K562 (cell line): ENCODE measurements at regions not wholly inside any gene's neighbourhood (a gene's known extent, or its start where the extent isn't known, plus 50 kb on each side); places are given as distances from the start of the nearest gene placed in this dataset.

Experiments used
- ATAC-seq: fragments of 200-7000 bp; cut with Tn5 transposase; 3 replicates; pipeline ENCODE4 v1.9.1; 2020; ENCODE audit warnings: moderate library complexity
- BruUV-seq: library from RNA; stranded (reverse); fragments of 400-500 nt; replicated peaks from 2 replicates; lab custom pipeline; 2021; lab: Mats Ljungman, UMichigan
- CTCF ChIA-PET: fragments of 300-600 bp; formaldehyde crosslinking; extraction: SDS; loops from one replicate; lab custom pipeline; 2021; ENCODE audit warnings: low intra/inter-chr PET ratio; lab: Yijun Ruan, JAX
- POLR2A ChIA-PET: fragments of 300-600, 350-650 bp; sonication (Branson Sonifier 250); formaldehyde crosslinking; extraction: SDS; loops from one replicate; lab custom pipeline; 2021; ENCODE audit warnings: antibody characterized with exemption, inconsistent platforms; lab: Yijun Ruan, JAX
- DNase-seq, 4 experiments: peaks; one replicate each; pipeline versions ENCODE4 v3.0.0 to v3.0.0-alpha.2; 2011 to 2018; ENCODE audit warnings: low spot score in 3 of 4, mixed read lengths in 3 of 4; ENCODE audit errors: extremely low read depth in 1 of 4
- FAIRE-seq: peaks from 2 replicates; lab custom pipeline; 2011; peaks lifted over from hg19 to GRCh38; lab: Jason Lieb, UNC
- H2AFZ ChIP-seq: 2 replicates; pipeline ENCODE4 v1.6.0; 2011; ENCODE audit warnings: low read depth, low read length, control low read depth, inconsistent platforms
- H3K27ac ChIP-seq: fragments of 200-600 bp; 3 replicates; pipeline ENCODE4 v1.8.0; 2011; ENCODE audit warnings: low read depth, mild to moderate bottlenecking, control low read depth, inconsistent platforms, low read length, moderate library complexity, mixed read lengths; ENCODE audit errors: extremely low read depth
- H3K27me3 ChIP-seq, 2 experiments: fragments of 300-600 bp in 1 of 2; 2 replicates in 1 of 2; 3 replicates in 1 of 2; pipeline versions ENCODE4 v1.6.0 to v1.8.0; 2011; ENCODE audit warnings: inconsistent platforms in 2 of 2, low read length in 2 of 2, mild to moderate bottlenecking in 1 of 2, mixed read lengths in 1 of 2, moderate library complexity in 1 of 2; ENCODE audit not compliant: control insufficient read depth in 2 of 2, insufficient read depth in 2 of 2
- H3K36me3 ChIP-seq: fragments of 300-600 bp; 3 replicates; pipeline ENCODE4 v1.8.0; 2011; ENCODE audit warnings: mild to moderate bottlenecking, low read length, inconsistent platforms; ENCODE audit not compliant: control insufficient read depth, insufficient read depth
- H3K4me1 ChIP-seq, 2 experiments: fragments of 200-600 bp in 1 of 2; replicated peaks in 1 of 2; 2 replicates in 1 of 2; 3 replicates in 1 of 2; pipeline versions ENCODE4 v1.5.1 to v1.8.0; 2011; ENCODE audit warnings: inconsistent platforms in 2 of 2, low read length in 2 of 2, mild to moderate bottlenecking in 1 of 2, mixed read lengths in 1 of 2, moderate library complexity in 1 of 2; ENCODE audit not compliant: control insufficient read depth in 2 of 2, insufficient read depth in 2 of 2
- H3K4me2 ChIP-seq: 2 replicates; pipeline ENCODE4 v1.6.1; 2011; ENCODE audit warnings: low read length, control low read depth, inconsistent platforms, mixed read lengths; ENCODE audit not compliant: insufficient read depth
- H3K4me3 ChIP-seq: fragments of 200-600 bp; sonication (generic), shearing (Covaris generic); 2 replicates; pipeline ENCODE4 v1.5.1; 2016; ENCODE audit warnings: control low read depth, inconsistent platforms
- H3K79me2 ChIP-seq: fragments of 200-600 bp; 3 replicates; pipeline ENCODE4 v1.8.0; 2011; ENCODE audit warnings: low read length, inconsistent platforms; ENCODE audit not compliant: control insufficient read depth, insufficient read depth
- H3K9ac ChIP-seq, 2 experiments: 2 replicates each; pipeline versions ENCODE4 v1.6.0 to v1.6.1; 2011; ENCODE audit warnings: low read depth in 2 of 2, low read length in 2 of 2, control low read depth in 1 of 2, inconsistent platforms in 1 of 2, mild to moderate bottlenecking in 1 of 2, mixed read lengths in 1 of 2; ENCODE audit not compliant: insufficient read depth in 1 of 2
- H3K9me1 ChIP-seq: one replicate; pipeline ENCODE4 v1.6.0; 2011; ENCODE audit warnings: inconsistent platforms, mild to moderate bottlenecking, low read length, moderate library complexity; ENCODE audit not compliant: control insufficient read depth, insufficient read depth
- H3K9me3 ChIP-seq: replicated peaks from 2 replicates; pipeline ENCODE4 v1.5.1; 2011; ENCODE audit warnings: low read depth, low read length, inconsistent platforms; ENCODE audit not compliant: control insufficient read depth, insufficient read depth
- H4K20me1 ChIP-seq: replicated peaks from 2 replicates; pipeline ENCODE4 v1.6.1; 2011; ENCODE audit warnings: low read length, inconsistent platforms, mixed read lengths; ENCODE audit not compliant: control insufficient read depth, insufficient read depth
- ARID1B ChIP-seq: fragments of 450-650 bp; IDR thresholded peaks from 2 replicates; pipeline ENCODE4 v1.6.1; 2016; ENCODE audit warnings: antibody characterized with exemption, mild to moderate bottlenecking, inconsistent platforms
- DMBX1 ChIP-seq: fragments of 250-450 bp; sonication (Bioruptor Pico); IDR thresholded peaks from 2 replicates; pipeline ENCODE4 v1.8.0; 2022; ENCODE audit warnings: inconsistent platforms, mild to moderate bottlenecking, moderate library complexity, borderline replicate concordance
- FOXM1 ChIP-seq, 2 experiments: fragments of 450-650 bp in 1 of 2; sonication (generic) in 1 of 2; formaldehyde crosslinking in 1 of 2; IDR thresholded peaks; 2 replicates each; pipeline versions ENCODE4 v1.6.1 to v1.9.0; 2017 to 2022; ENCODE audit warnings: low read depth in 2 of 2, mild to moderate bottlenecking in 2 of 2, missing genetic modification reagents in 1 of 2, moderate library complexity in 1 of 2
- ILK ChIP-seq: fragments of 450-650 bp; IDR thresholded peaks from 2 replicates; pipeline ENCODE4 v1.6.1; 2016; ENCODE audit warnings: missing genetic modification characterization, low read depth, mild to moderate bottlenecking, missing compliant biosample characterization, moderate library complexity, borderline replicate concordance
- VEZF1 ChIP-seq: fragments of 200-800 bp; sonication (Bioruptor generic); IDR thresholded peaks from 2 replicates; pipeline ENCODE4 v1.6.1; 2017; ENCODE audit warnings: missing genetic modification characterization, missing compliant biosample characterization
- WGBS: fragments of 100-300 bp; shearing (Covaris generic); methylation state at CpG from one replicate; pipeline ENCODE4 v1.1.6; 2016; ENCODE audit warnings: low coverage, mixed read lengths; ENCODE audit not compliant: insufficient coverage; ENCODE audit errors: missing lambda C conversion rate; 5-methylcytosine and 5-hydroxymethylcytosine counted together
- in situ Hi-C: fragments of 300-500 bp; cut with MboI; formaldehyde crosslinking; loops from 4 replicates; pipeline ENCODE4 v1.15.0; 2018; ENCODE audit warnings: inconsistent platforms, mixed read lengths
- intact Hi-C: fragments of 100-400 bp; cut with micrococcal nuclease; formaldehyde crosslinking; loops from 2 replicates; pipeline ENCODE4 v1.14.2; 2022

DNA sequence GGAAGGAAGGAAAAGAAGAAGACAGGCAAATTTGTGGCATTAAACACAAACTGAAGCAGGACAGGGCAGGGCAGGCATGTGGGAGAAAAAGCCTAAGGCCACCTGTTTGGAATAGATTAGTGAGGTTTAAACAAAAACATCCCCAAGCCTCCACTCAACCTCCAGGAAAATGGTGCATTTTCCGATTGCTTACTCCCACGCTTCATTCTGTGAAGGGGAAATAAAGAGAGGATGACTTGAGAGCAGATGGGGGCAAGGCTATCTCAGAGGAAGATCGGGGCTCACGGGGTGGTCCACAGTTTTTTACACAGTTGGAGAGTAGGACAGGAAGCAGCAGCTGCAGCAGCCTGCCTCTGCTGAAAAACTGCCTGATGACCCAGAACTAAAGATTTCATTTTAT lies 250.9 kb downstream of the DUSP6 start (continued):
- 0 out of 2 replicates have a peak, but pooled peaks have one; percentile 17 for TF ChIP-seq FOXM1 (IDR thresholded peaks at IDR 0.05; ENCODE audit: low read depth)
- TF ChIP-seq FOXM1 (CRISPR knock-in tag; IDR thresholded peaks at IDR 0.05; ENCODE audit: low read depth): no peak
- TF ChIP-seq VEZF1: peak; percentile 9; the same call in 1 of the 2 replicates
- peak; percentile 68 for TF ChIP-seq ARID1B

DNA sequence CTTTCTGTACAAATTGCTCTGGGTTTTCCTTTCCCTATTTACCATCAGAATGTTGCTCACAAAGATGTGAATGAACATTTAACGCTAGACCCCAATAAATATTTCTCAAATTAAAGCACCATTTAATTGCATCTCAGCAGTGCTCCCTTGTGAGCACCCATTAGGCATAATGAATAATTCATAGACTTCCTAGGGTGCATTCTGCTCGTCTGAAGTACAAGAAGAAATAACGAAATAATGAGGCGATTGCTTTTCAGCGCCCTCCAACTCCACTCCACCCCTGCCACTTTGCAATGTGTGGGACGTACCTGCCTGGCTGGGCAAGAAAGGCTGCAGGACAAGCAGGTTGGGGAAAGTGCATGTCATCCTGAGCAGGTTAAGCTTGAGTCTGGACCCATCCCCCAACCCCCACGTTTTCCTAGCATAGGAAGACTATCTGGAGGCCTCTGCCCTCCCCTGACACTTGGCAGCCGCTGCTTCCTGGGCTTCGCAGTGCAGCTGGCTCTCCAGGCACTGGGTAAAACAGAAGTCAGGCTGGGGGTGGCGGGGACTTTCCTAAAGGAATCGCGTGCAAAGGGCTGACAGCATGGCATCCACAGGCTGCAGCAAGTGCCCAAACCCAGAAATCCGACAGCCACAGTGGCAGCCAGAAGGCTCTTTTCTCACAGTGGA lies 253.7 kb downstream of the DUSP6 start:
- Histone ChIP-seq H3K9me3 (no peaks in the 10 kb centered on the region), H2AFZ (no peak overlapping the region), H3K79me2 (no peaks in the 10 kb centered on the region), H3K4me2 (no peak overlapping the region), H4K20me1 (no peaks in the 10 kb centered on the region), H3K4me3 (no peak overlapping the region), H3K27ac (no peak overlapping the region), H3K27me3 (no peaks in the 10 kb centered on the region), H3K9ac (no peak overlapping the region), H3K36me3 (no peaks in the 10 kb centered on the region), H3K4me1 (no peaks in the 10 kb centered on the region; a peak in 1 of 5 replicates), H3K9me1 (no peaks in the 10 kb centered on the region)
- CTCF ChIA-PET: no interaction called here
- 2% methylated on average over 13 of the region's 13 CpGs for WGBS
- no peak for TF ChIP-seq ILK (tag)
- TF ChIP-seq DMBX1: peak; percentile 39; the same call in 1 of the 2 replicates
- FAIRE-seq (no peak), DNase-seq (no peak), ATAC-seq (no peak)
- intact Hi-C loops (no loop called here), in situ Hi-C loops (no loop called here)
- POLR2A ChIA-PET: no interaction called here
- BruUV-seq: no TSS peak
